ENCODE measurements at regions not wholly inside any gene's neighbourhood (a gene's known extent, or its start where the extent isn't known, plus 50 kb on each side); places are given as distances from the start of the nearest gene placed in this dataset.

- intact Hi-C loops (cut with DNase I), result no loop called here
- WGBS, 2 donors, result 65% methylated on average over 2 of the region's 2 CpGs
- DNase-seq, result no peak
Observed at GRCh38 chr11:80443177-80443576, 1002.3 kb upstream of the TENM4 start.

DNA sequence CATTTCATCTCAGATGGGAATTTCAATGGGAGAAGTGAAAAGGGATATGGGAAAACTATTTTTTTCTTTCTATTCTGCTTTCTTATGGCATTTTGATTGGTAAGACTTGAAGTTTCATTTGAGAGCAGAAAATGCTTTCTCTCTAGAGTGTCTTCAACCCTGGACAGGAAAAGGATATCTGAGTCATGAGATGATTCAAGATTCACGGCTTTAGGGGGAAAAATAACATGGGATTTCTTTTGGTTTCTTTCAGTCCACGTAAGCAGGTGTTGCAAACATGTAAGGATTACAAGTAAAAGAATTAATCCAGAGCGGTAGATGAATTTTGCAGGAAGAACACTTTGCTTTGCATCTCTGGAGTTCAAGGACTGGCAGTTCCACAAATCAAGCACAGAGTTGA lies 1001.0 kb upstream of the TENM4 start:
- TF ChIP-seq POLR2A (IDR thresholded peaks at IDR 0.05) (no peak), CTCF (IDR thresholded peaks at IDR 0.05) (no peak)
- no peaks in the 10 kb centered on the region for H3K9me3 ChIP-seq
- no peaks in the 10 kb centered on the region for H3K4me1 ChIP-seq
- H3K27ac ChIP-seq, result no peak overlapping the region
- no peak for DNase-seq
- H3K4me3 ChIP-seq, result no peak overlapping the region
- H3K36me3 ChIP-seq, result no peaks in the 10 kb centered on the region
- H3K27me3 ChIP-seq, result peaks cover 0 to 15% (median 0%) of the 10 kb centered on the region in 4 donors
- 34 to 45% methylated on average over 3 of the region's 3 CpGs for WGBS, 2 donors
- intact Hi-C loops (cut with DNase I), result no loop called here

More at GRCh38 chr11:80443177-80443576, 1002.3 kb upstream of the TENM4 start:
- H3K9me3 ChIP-seq, result no peaks in the 10 kb centered on the region
- no peak overlapping the region for H3K4me3 ChIP-seq
- H3K36me3 ChIP-seq, result no peaks in the 10 kb centered on the region
- H3K4me1 ChIP-seq, result no peaks in the 10 kb centered on the region
- no peak for TF ChIP-seq CTCF (IDR thresholded peaks at IDR 0.05)
- no peak for TF ChIP-seq POLR2A (IDR thresholded peaks at IDR 0.05)
- no peak overlapping the region for H3K27ac ChIP-seq
- H3K27me3 ChIP-seq, result peaks cover 0 to 8% (median 0%) of the 10 kb centered on the region in 4 donors

DNA sequence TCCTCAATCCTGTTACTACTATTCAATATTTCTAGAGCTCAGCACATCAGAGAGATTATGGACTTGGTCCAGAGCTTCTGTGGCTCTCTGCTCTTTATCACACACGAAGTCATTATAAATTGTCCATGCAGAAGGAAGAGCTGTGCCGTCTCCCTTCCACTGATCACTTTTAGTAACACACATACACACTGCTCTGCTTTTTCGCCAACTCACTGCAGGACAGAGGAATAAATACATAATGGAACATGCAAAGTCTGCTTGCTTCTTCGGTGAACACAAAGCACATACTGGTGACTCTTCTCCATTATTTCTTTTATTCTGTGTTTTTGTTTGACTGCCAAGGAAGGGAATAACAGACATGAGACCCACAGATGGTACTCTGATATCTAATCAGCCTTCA lies 1000.0 kb upstream of the TENM4 start:
- Histone ChIP-seq H3K36me3 (no peaks in the 10 kb centered on the region), H3K9me3 (no peaks in the 10 kb centered on the region), H3K27ac (no peak overlapping the region), H3K4me3 (no peak overlapping the region), H3K4me1 (no peaks in the 10 kb centered on the region), H3K27me3 (peaks cover 0 to 15% (median 0%) of the 10 kb centered on the region in 4 donors)
- TF ChIP-seq POLR2A (IDR thresholded peaks at IDR 0.05) (no peak), CTCF (IDR thresholded peaks at IDR 0.05) (no peak)
- WGBS, 2 donors, result 63 to 85% methylated on average over 4 of the region's 4 CpGs
- no peak for DNase-seq
- intact Hi-C loops (cut with DNase I), result no loop called here

DNA sequence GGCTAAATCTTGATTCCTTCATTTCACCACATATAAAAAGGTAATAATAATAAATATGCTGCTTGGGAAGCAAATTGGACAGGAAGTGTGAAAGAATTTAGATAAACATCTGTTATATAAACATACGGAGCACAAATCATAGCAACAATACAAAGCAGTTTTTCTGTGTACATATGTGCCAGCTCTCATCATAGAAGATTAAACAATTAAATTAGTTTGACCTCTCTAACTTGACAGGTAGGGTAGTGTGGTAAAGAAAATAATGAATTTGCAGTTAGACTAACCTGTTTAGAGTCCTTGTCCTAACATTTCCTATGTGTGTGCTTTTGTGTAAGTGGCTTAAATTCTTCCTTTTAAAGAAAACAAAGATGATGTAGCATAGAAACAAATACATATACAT lies 995.7 kb upstream of the TENM4 start:
- Histone ChIP-seq H3K4me3 (no peak overlapping the region), H3K9me3 (no peaks in the 10 kb centered on the region), H3K27me3 (peaks cover 0 to 15% (median 0%) of the 10 kb centered on the region in 4 donors), H3K36me3 (no peaks in the 10 kb centered on the region), H3K27ac (no peak overlapping the region), H3K4me1 (peaks cover 0 to 8% (median 0%) of the 10 kb centered on the region in 3 donors)
- 36 to 65% methylated on average over 1 of the region's 1 CpG for WGBS, 2 donors
- TF ChIP-seq POLR2A (IDR thresholded peaks at IDR 0.05) (no peak), CTCF (IDR thresholded peaks at IDR 0.05) (no peak)
- intact Hi-C loops (cut with DNase I), result no loop called here
- no peak for DNase-seq

DNA sequence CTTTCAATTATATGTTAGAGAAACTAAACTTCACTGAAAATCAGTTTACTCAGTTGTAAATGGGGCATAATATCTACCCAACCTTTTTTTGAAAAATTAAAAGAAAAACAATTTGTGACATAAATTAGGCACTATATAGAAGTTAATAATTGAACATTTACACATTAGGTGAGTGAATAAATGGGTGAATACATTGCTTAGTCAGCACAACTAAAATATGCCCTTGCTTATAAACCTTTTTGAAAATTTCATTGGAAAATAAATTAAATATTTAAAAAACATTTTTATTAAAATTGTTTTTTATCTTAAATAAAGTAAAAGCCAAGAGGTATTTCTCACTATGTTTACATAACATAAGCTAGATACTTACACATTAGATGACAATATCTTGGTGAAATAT lies 994.5 kb upstream of the TENM4 start:
- Histone ChIP-seq H3K4me3 (no peak overlapping the region), H3K36me3 (no peaks in the 10 kb centered on the region), H3K27ac (no peak overlapping the region), H3K4me1 (peaks cover 0 to 8% (median 0%) of the 10 kb centered on the region in 3 donors), H3K27me3 (peaks cover 0 to 26% (median 0%) of the 10 kb centered on the region in 4 donors), H3K9me3 (no peaks in the 10 kb centered on the region)
- intact Hi-C loops (cut with DNase I), result no loop called here
- no peak for TF ChIP-seq CTCF (IDR thresholded peaks at IDR 0.05)
- TF ChIP-seq POLR2A (IDR thresholded peaks at IDR 0.05), result no peak
- no peak for DNase-seq
